GM12872 (cell line): ENCODE measurements at regions not wholly inside any gene's neighbourhood (a gene's known extent, or its start where the extent isn't known, plus 50 kb on each side); places are given as distances from the start of the nearest gene placed in this dataset.

Experiments used
- TF ChIP-seq, protein P1 (sequence below): IDR thresholded peaks from 3 replicates; pipeline ENCODE4 v1.5.1; 2011; ENCODE audit warnings: low read depth, mild to moderate bottlenecking, low read length, moderate library complexity; ENCODE audit not compliant: insufficient read depth

- TF ChIP-seq, protein P1, sequence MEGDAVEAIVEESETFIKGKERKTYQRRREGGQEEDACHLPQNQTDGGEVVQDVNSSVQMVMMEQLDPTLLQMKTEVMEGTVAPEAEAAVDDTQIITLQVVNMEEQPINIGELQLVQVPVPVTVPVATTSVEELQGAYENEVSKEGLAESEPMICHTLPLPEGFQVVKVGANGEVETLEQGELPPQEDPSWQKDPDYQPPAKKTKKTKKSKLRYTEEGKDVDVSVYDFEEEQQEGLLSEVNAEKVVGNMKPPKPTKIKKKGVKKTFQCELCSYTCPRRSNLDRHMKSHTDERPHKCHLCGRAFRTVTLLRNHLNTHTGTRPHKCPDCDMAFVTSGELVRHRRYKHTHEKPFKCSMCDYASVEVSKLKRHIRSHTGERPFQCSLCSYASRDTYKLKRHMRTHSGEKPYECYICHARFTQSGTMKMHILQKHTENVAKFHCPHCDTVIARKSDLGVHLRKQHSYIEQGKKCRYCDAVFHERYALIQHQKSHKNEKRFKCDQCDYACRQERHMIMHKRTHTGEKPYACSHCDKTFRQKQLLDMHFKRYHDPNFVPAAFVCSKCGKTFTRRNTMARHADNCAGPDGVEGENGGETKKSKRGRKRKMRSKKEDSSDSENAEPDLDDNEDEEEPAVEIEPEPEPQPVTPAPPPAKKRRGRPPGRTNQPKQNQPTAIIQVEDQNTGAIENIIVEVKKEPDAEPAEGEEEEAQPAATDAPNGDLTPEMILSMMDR, result no peak
These were observed 785.3 kb downstream of the TRHDE start for GRCh38 chr12:73057428-73057827.

GRCh38 chr12:73065913-73066312, 793.7 kb downstream of the TRHDE start:
- TF ChIP-seq, protein P1, result no peak

DNA sequence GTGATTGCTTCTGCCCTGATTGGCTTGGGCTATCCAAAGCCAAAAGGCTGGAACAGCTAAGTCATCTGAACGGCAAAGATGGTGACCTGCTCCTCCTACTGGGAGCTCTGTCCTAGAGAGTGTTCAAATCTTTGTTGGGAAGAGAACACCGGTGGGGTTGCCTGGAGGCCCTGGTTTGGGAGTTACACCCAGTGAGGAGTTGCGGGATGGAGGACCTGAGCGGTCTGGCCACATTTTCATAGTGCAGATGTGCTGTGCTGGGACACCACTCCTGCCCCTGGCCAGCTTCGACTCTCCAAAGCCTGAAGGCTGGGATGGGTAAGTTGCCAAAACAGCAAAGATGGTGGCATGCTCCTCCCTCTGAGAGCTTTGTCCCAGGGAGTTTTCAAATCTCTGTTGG, 795.4 kb downstream of the TRHDE start:
- TF ChIP-seq, protein P1, result no peak

DNA sequence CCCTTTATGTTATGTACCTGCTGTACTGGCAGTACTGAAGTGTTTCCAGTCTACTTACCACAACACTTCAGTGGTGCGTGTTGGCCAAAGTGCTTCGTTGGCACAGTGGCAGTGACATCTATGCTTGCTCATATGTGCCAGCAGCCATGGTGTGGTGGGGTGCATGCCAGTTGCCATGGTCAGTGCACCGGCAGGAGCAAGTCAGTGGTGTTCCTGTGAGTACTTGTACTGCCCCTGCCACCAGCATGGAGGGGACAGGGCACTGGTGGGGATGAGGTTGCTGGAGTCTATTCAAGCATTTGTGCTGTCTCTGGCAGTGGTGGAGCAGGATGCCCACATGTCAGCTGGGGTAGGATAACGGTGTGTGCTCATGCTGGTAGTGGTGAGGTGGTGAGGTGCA, 800.0 kb downstream of the TRHDE start:
- TF ChIP-seq, protein P1, result no peak

GRCh38 chr12:73076760-73077159, 804.6 kb downstream of the TRHDE start:
- TF ChIP-seq, protein P1, result no peak

DNA sequence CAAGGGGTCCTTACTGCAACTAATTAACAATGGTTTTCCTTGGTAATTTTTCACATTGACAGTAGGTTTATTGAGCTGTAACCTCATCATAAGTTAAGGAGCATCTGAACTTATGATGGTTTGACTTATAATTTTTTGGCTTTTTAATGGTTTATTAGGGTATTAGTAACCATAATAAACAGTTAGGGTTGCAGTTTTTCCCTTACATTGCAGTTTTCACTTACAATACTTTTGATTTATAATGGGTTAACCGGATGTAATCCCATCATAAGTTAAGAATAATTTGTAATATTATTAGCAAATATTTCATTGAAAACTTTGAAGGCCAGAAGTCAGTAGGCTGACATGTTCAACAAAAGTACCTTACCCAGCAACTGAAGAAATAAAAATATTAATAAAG, 811.6 kb downstream of the TRHDE start:
- TF ChIP-seq, protein P1, result no peak

DNA sequence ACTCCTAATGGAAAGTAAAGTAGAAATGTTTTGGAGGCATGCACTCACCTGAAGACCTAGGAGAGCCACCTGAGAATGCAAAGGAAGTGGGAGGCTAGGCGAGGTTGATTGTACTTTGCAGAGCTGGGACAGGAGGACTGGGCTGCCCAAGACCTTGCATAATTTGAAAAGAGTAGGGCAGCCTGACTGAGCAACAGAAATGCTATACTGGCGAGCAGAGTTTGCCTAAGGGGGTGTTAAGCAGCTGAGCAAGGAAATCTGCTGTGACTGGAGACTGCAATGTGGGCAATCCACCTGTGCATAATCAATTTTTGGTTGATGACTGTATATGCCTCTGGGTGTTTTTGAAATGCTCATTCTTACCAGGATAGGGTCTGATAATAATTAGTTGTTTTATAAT, 834.1 kb downstream of the TRHDE start:
- TF ChIP-seq, protein P1, result no peak

- TF ChIP-seq, protein P1, result no peak
These were observed 834.7 kb downstream of the TRHDE start for GRCh38 chr12:73106896-73107295.
